ENCODE measurements at regions not wholly inside any gene's neighbourhood (a gene's known extent, or its start where the extent isn't known, plus 50 kb on each side); places are given as distances from the start of the nearest gene placed in this dataset.

- Histone ChIP-seq H3K23ac (ENCODE audit: low read length) (no peak overlapping the region), H3K9ac (ENCODE audit: low read length) (peak overlapping the region; percentile 52), H2BK5ac (ENCODE audit: low read depth, low read length, poor library complexity) (no peak overlapping the region), H3K27ac (ENCODE audit: low read depth, low read length) (no peak overlapping the region), H3K4me2 (ENCODE audit: low read length) (peak overlapping the region; percentile 91), H4K8ac (ENCODE audit: low read depth, low read length) (no peak overlapping the region), H4K91ac (ENCODE audit: low read depth, low read length) (no peak overlapping the region), H3K79me2 (ENCODE audit: control insufficient read depth, insufficient read depth, low read length, poor library complexity) (no peaks in the 10 kb centered on the region), H4K12ac (ENCODE audit: low read depth, low read length) (no peak overlapping the region), H3K9me3 (ENCODE audit: insufficient read depth, low read depth, low read length) (no peaks in the 10 kb centered on the region), H3K27me3 (ENCODE audit: insufficient read depth, low read length) (peaks cover 3% of the 10 kb centered on the region), H3K79me1 (ENCODE audit: low read length) (no peaks in the 10 kb centered on the region), H3K14ac (ENCODE audit: low read length) (no peak overlapping the region), H2AK5ac (ENCODE audit: low read length) (no peak overlapping the region), H3K36me3 (ENCODE audit: control insufficient read depth in 1 of 2, insufficient read depth in 2 of 2, low read length in 2 of 2) (no peaks in the 10 kb centered on the region), H2BK12ac (ENCODE audit: low read length) (no peak overlapping the region), H3K4me1 (ENCODE audit: control insufficient read depth in 1 of 2, insufficient read depth in 2 of 2, low read length in 2 of 2) (no peaks in the 10 kb centered on the region), H3K18ac (ENCODE audit: low read length) (no peak overlapping the region), H2AFZ (ENCODE audit: insufficient read depth, low read length, poor library complexity) (no peak overlapping the region), H3K4me3 (ENCODE audit: low read depth, low read length) (peak overlapping the region; percentile 78), H3K4ac (ENCODE audit: low read depth, low read length) (no peak overlapping the region), H2BK120ac (ENCODE audit: insufficient read depth, low read length, poor library complexity) (no peak overlapping the region)
- WGBS (ENCODE audit: extremely low coverage, insufficient coverage, insufficient read length) = no CpG with 5 or more reads among the region's 7 CpGs
- DNase-seq = no peak
Observed at GRCh38 chr5:166977911-166978422, 1313.5 kb upstream of the WWC1 start.

- no peak overlapping the region for H3K14ac ChIP-seq (ENCODE audit: low read length)
- no peak overlapping the region for H3K27ac ChIP-seq (ENCODE audit: low read depth, low read length)
- WGBS (ENCODE audit: extremely low coverage, insufficient coverage, insufficient read length) = no CpG with 5 or more reads among the region's 13 CpGs
- H3K79me1 ChIP-seq (ENCODE audit: low read length) = no peaks in the 10 kb centered on the region
- no peak overlapping the region for H4K91ac ChIP-seq (ENCODE audit: low read depth, low read length)
- no peak overlapping the region for H2BK120ac ChIP-seq (ENCODE audit: insufficient read depth, low read length, poor library complexity)
- no peak overlapping the region for H2BK5ac ChIP-seq (ENCODE audit: low read depth, low read length, poor library complexity)
- no peak overlapping the region for H4K8ac ChIP-seq (ENCODE audit: low read depth, low read length)
- peaks cover 3% of the 10 kb centered on the region for H3K27me3 ChIP-seq (ENCODE audit: insufficient read depth, low read length)
- H3K36me3 ChIP-seq (ENCODE audit: control insufficient read depth in 1 of 2, insufficient read depth in 2 of 2, low read length in 2 of 2) = no peaks in the 10 kb centered on the region
- peak overlapping the region; percentile 78 for H3K4me3 ChIP-seq (ENCODE audit: low read depth, low read length)
- no peak overlapping the region for H2AK5ac ChIP-seq (ENCODE audit: low read length)
- no peaks in the 10 kb centered on the region for H3K9me3 ChIP-seq (ENCODE audit: insufficient read depth, low read depth, low read length)
- H3K23ac ChIP-seq (ENCODE audit: low read length) = no peak overlapping the region
- H3K4me1 ChIP-seq (ENCODE audit: control insufficient read depth in 1 of 2, insufficient read depth in 2 of 2, low read length in 2 of 2) = no peaks in the 10 kb centered on the region
- no peak overlapping the region for H2BK12ac ChIP-seq (ENCODE audit: low read length)
- no peak overlapping the region for H4K12ac ChIP-seq (ENCODE audit: low read depth, low read length)
- peak overlapping the region; percentile 10 for H3K9ac ChIP-seq (ENCODE audit: low read length)
- peak overlapping the region; percentile 91 for H3K4me2 ChIP-seq (ENCODE audit: low read length)
- no peak for DNase-seq
- no peaks in the 10 kb centered on the region for H3K79me2 ChIP-seq (ENCODE audit: control insufficient read depth, insufficient read depth, low read length, poor library complexity)
- no peak overlapping the region for H2AFZ ChIP-seq (ENCODE audit: insufficient read depth, low read length, poor library complexity)
- H3K4ac ChIP-seq (ENCODE audit: low read depth, low read length) = no peak overlapping the region
- no peak overlapping the region for H3K18ac ChIP-seq (ENCODE audit: low read length)
Observed at GRCh38 chr5:166979307-166979895, 1312.0 kb upstream of the WWC1 start.

GRCh38 chr5:166980666-166981065, 1310.8 kb upstream of the WWC1 start:
- Histone ChIP-seq H3K18ac (ENCODE audit: low read length) (no peak overlapping the region), H3K4me3 (ENCODE audit: low read depth, low read length) (no peak overlapping the region), H2AK5ac (ENCODE audit: low read length) (no peak overlapping the region), H4K12ac (ENCODE audit: low read depth, low read length) (no peak overlapping the region), H4K8ac (ENCODE audit: low read depth, low read length) (no peak overlapping the region), H3K23ac (ENCODE audit: low read length) (no peak overlapping the region), H3K4ac (ENCODE audit: low read depth, low read length) (no peak overlapping the region), H3K4me1 (ENCODE audit: control insufficient read depth in 1 of 2, insufficient read depth in 2 of 2, low read length in 2 of 2) (no peaks in the 10 kb centered on the region), H3K79me1 (ENCODE audit: low read length) (no peaks in the 10 kb centered on the region), H2BK120ac (ENCODE audit: insufficient read depth, low read length, poor library complexity) (no peak overlapping the region), H2AFZ (ENCODE audit: insufficient read depth, low read length, poor library complexity) (no peak overlapping the region), H3K36me3 (ENCODE audit: control insufficient read depth in 1 of 2, insufficient read depth in 2 of 2, low read length in 2 of 2) (no peaks in the 10 kb centered on the region), H3K9me3 (ENCODE audit: insufficient read depth, low read depth, low read length) (no peaks in the 10 kb centered on the region), H2BK5ac (ENCODE audit: low read depth, low read length, poor library complexity) (no peak overlapping the region), H3K79me2 (ENCODE audit: control insufficient read depth, insufficient read depth, low read length, poor library complexity) (no peaks in the 10 kb centered on the region), H3K14ac (ENCODE audit: low read length) (no peak overlapping the region), H3K27ac (ENCODE audit: low read depth, low read length) (no peak overlapping the region), H3K27me3 (ENCODE audit: insufficient read depth, low read length) (peaks cover 3% of the 10 kb centered on the region), H4K91ac (ENCODE audit: low read depth, low read length) (no peak overlapping the region), H3K9ac (ENCODE audit: low read length) (no peak overlapping the region), H3K4me2 (ENCODE audit: low read length) (no peak overlapping the region), H2BK12ac (ENCODE audit: low read length) (no peak overlapping the region)
- no peak for DNase-seq
- no CpG with 5 or more reads among the region's 1 CpG for WGBS (ENCODE audit: extremely low coverage, insufficient coverage, insufficient read length)

GRCh38 chr5:166982226-166982625, 1309.2 kb upstream of the WWC1 start:
- Histone ChIP-seq H2BK12ac (ENCODE audit: low read length) (no peak overlapping the region), H3K23ac (ENCODE audit: low read length) (no peak overlapping the region), H4K91ac (ENCODE audit: low read depth, low read length) (no peak overlapping the region), H3K4me1 (ENCODE audit: control insufficient read depth in 1 of 2, insufficient read depth in 2 of 2, low read length in 2 of 2) (no peaks in the 10 kb centered on the region), H2AFZ (ENCODE audit: insufficient read depth, low read length, poor library complexity) (no peak overlapping the region), H3K27ac (ENCODE audit: low read depth, low read length) (no peak overlapping the region), H3K79me1 (ENCODE audit: low read length) (no peaks in the 10 kb centered on the region), H3K27me3 (ENCODE audit: insufficient read depth, low read length) (peaks cover 3% of the 10 kb centered on the region), H3K4me3 (ENCODE audit: low read depth, low read length) (no peak overlapping the region), H3K4me2 (ENCODE audit: low read length) (no peak overlapping the region), H3K4ac (ENCODE audit: low read depth, low read length) (no peak overlapping the region), H3K9me3 (ENCODE audit: insufficient read depth, low read depth, low read length) (no peaks in the 10 kb centered on the region), H3K9ac (ENCODE audit: low read length) (no peak overlapping the region), H3K14ac (ENCODE audit: low read length) (no peak overlapping the region), H2BK120ac (ENCODE audit: insufficient read depth, low read length, poor library complexity) (no peak overlapping the region), H2BK5ac (ENCODE audit: low read depth, low read length, poor library complexity) (no peak overlapping the region), H4K8ac (ENCODE audit: low read depth, low read length) (no peak overlapping the region), H3K79me2 (ENCODE audit: control insufficient read depth, insufficient read depth, low read length, poor library complexity) (no peaks in the 10 kb centered on the region), H4K12ac (ENCODE audit: low read depth, low read length) (no peak overlapping the region), H3K18ac (ENCODE audit: low read length) (no peak overlapping the region), H3K36me3 (ENCODE audit: control insufficient read depth in 1 of 2, insufficient read depth in 2 of 2, low read length in 2 of 2) (no peaks in the 10 kb centered on the region), H2AK5ac (ENCODE audit: low read length) (no peak overlapping the region)
- DNase-seq = no peak

Data from trophoblast cell (in vitro differentiated cells and primary cell).